ENCODE measurements at regions not wholly inside any gene's neighbourhood (a gene's known extent, or its start where the extent isn't known, plus 50 kb on each side); places are given as distances from the start of the nearest gene placed in this dataset.

GRCh38 chr18:73452866-73453265 is 585.1 kb upstream of the NETO1 start (continued):
- no peak for TF ChIP-seq CHD1 (IDR thresholded peaks at IDR 0.05; ENCODE audit: low read depth, low read length)

- Histone ChIP-seq H3K9me3 (replicated peaks; ENCODE audit: control insufficient read depth, insufficient read depth, low read length) (no peaks in the 10 kb centered on the region), H3K4me2 (ENCODE audit: control insufficient read depth, insufficient read depth) (no peak overlapping the region), H3K4me3 (no peak overlapping the region), H2AFZ (ENCODE audit: control insufficient read depth, low read depth, low read length) (no peak overlapping the region), H3K9ac (ENCODE audit: control insufficient read depth, insufficient read depth, low read length) (no peak overlapping the region), H3K27me3 (replicated peaks in 1 of 2; ENCODE audit: control insufficient read depth in 2 of 2, insufficient read depth in 2 of 2, low read length in 1 of 2) (no peaks in the 10 kb centered on the region), H3K27ac (ENCODE audit: control insufficient read depth, insufficient read depth) (no peak overlapping the region), H3K4me1 (ENCODE audit: control insufficient read depth, insufficient read depth, low read length) (no peaks in the 10 kb centered on the region), H4K20me1 (ENCODE audit: control insufficient read depth, insufficient read depth) (no peaks in the 10 kb centered on the region), H3K79me2 (ENCODE audit: control insufficient read depth, insufficient read depth, low read length) (no peaks in the 10 kb centered on the region), H3K36me3 (ENCODE audit: control insufficient read depth in 2 of 2, insufficient read depth in 2 of 2, low read length in 1 of 2) (no peaks in the 10 kb centered on the region)
- ChIA-PET SMC1A (ENCODE audit: uncharacterized antibody, unreplicated experiment) (no interaction called here), POLR2A (no interaction called here), RAD21 (ENCODE audit: unreplicated experiment) (no interaction called here), CTCF (no interaction called here)
- intact Hi-C loops (cut with micrococcal nuclease; ENCODE audit: unreplicated experiment), result no loop called here
- WGBS (ENCODE audit: insufficient coverage, insufficient replicate concordance, low lambda C conversion rate, missing lambda C conversion rate), result 2% methylated on average over 4 of the region's 4 CpGs
- ATAC-seq (no peak), DNase-seq (ENCODE audit: low read depth, low spot score) (no peak), FAIRE-seq (no peak)
- no TSS peak for BruUV-seq (replicated peaks)
- no peak for TF ChIP-seq NFYA (IDR thresholded peaks at IDR 0.05; ENCODE audit: borderline replicate concordance, low read depth, low read length)
- TF ChIP-seq CHD1 (IDR thresholded peaks at IDR 0.05; ENCODE audit: low read depth, low read length), result no peak
- no peak for TF ChIP-seq ELK1 (IDR thresholded peaks at IDR 0.05; ENCODE audit: low read depth, low read length)
- TF ChIP-seq MXI1 (IDR thresholded peaks at IDR 0.05; ENCODE audit: low read depth, low read length), result no peak
- no peak for TF ChIP-seq MEF2B (IDR thresholded peaks at IDR 0.05; ENCODE audit: partially characterized antibody, poor library complexity, severe bottlenecking)
- no peak for TF ChIP-seq ATF3 (IDR thresholded peaks at IDR 0.05; ENCODE audit: borderline replicate concordance, extremely low read depth, low read depth, low read length)
- no peak for TF ChIP-seq PBX3 (IDR thresholded peaks at IDR 0.05; ENCODE audit: insufficient replicate concordance, low read depth, low read length)
- TF ChIP-seq FOXM1 (IDR thresholded peaks at IDR 0.05; ENCODE audit: low read depth, low read length), result no peak
- no peak for TF ChIP-seq CBX5 (IDR thresholded peaks at IDR 0.05; ENCODE audit: low read depth)
- TF ChIP-seq HDAC2 (IDR thresholded peaks at IDR 0.05), result no peak
- TF ChIP-seq BRCA1 (IDR thresholded peaks at IDR 0.05; ENCODE audit: low read depth, low read length), result no peak
- TF ChIP-seq MTA2 (IDR thresholded peaks at IDR 0.05; ENCODE audit: low read depth), result no peak
- TF ChIP-seq SRF (IDR thresholded peaks at IDR 0.05; ENCODE audit: low read depth in 2 of 2, low read length in 2 of 2), result no peak
- no peak for TF ChIP-seq HDAC6 (IDR thresholded peaks at IDR 0.05; ENCODE audit: unreplicated experiment)
- in situ Hi-C loops (cut with MboI), result no loop called here
These were observed 578.7 kb upstream of the NETO1 start for GRCh38 chr18:73446502-73446901.
